ENCODE measurements at regions not wholly inside any gene's neighbourhood (a gene's known extent, or its start where the extent isn't known, plus 50 kb on each side); places are given as distances from the start of the nearest gene placed in this dataset.

- TF ChIP-seq CTCF (IDR thresholded peaks at IDR 0.05) (no peak), ZFX (IDR thresholded peaks at IDR 0.05; ENCODE audit: borderline replicate concordance) (no peak)
- H3K27ac ChIP-seq: no peak overlapping the region
Measured at GRCh38 chr10:93189944-93190343, 116.3 kb downstream of the CYP26A1 start.

DNA sequence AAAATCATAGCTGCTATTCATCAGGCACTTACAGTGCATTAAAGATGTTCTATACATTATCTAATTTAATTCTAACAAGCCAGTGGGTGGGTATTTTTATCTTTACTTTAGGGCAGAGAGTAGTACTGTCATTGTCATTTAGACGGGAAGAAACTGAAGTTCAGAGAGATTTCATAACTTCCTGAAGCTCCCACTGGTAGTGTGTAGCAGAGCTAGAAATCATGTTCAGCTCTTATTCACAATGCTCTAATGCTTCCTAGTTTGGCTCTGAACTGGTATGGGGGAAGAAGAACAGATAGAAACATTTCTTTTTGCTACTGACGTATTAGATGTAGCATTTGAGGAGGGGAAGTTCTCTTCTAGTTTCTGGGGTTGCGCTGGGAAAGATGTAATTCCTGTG lies 116.7 kb downstream of the CYP26A1 start:
- H3K27ac ChIP-seq: no peak overlapping the region
- no peak for TF ChIP-seq CTCF (IDR thresholded peaks at IDR 0.05)
- TF ChIP-seq ZFX (IDR thresholded peaks at IDR 0.05; ENCODE audit: borderline replicate concordance): no peak

- TF ChIP-seq CTCF (IDR thresholded peaks at IDR 0.05) (no peak), ZFX (IDR thresholded peaks at IDR 0.05; ENCODE audit: borderline replicate concordance) (no peak)
Measured at GRCh38 chr10:93193906-93194305, 120.2 kb downstream of the CYP26A1 start.

GRCh38 chr10:93198401-93199131 lies 124.9 kb downstream of the CYP26A1 start:
- H3K27ac ChIP-seq: no peak overlapping the region
- TF ChIP-seq CTCF (IDR thresholded peaks at IDR 0.05) (no peak), ZFX (IDR thresholded peaks at IDR 0.05; ENCODE audit: borderline replicate concordance) (no peak)

More at GRCh38 chr10:93193906-93194305, 120.2 kb downstream of the CYP26A1 start:
- no peak overlapping the region for H3K27ac ChIP-seq

GRCh38 chr10:93199191-93199751 lies 125.6 kb downstream of the CYP26A1 start:
- no peak overlapping the region for H3K27ac ChIP-seq
- TF ChIP-seq CTCF (IDR thresholded peaks at IDR 0.05) (no peak), ZFX (IDR thresholded peaks at IDR 0.05; ENCODE audit: borderline replicate concordance) (no peak)

- TF ChIP-seq ZFX (IDR thresholded peaks at IDR 0.05; ENCODE audit: borderline replicate concordance): no peak
- no peak for TF ChIP-seq CTCF (IDR thresholded peaks at IDR 0.05)
- no peak overlapping the region for H3K27ac ChIP-seq
Measured at GRCh38 chr10:93204494-93205485, 131.1 kb downstream of the CYP26A1 start.
